Cardiac septum (tissue), 1 donor: ENCODE measurements at regions not wholly inside any gene's neighbourhood (a gene's known extent, or its start where the extent isn't known, plus 50 kb on each side); places are given as distances from the start of the nearest gene placed in this dataset.

Source experiments
- DNase-seq: peaks from one replicate; pipeline ENCODE4 v3.0.0-alpha.2; 2020; ENCODE audit warnings: low spot score
- intact Hi-C: fragments of 100-400 bp; cut with DNase I; formaldehyde crosslinking; loops from one replicate; pipeline ENCODE4 v1.14.0; 2022
- donor health status: DM: no; HTN: no; CAD: no.

DNA sequence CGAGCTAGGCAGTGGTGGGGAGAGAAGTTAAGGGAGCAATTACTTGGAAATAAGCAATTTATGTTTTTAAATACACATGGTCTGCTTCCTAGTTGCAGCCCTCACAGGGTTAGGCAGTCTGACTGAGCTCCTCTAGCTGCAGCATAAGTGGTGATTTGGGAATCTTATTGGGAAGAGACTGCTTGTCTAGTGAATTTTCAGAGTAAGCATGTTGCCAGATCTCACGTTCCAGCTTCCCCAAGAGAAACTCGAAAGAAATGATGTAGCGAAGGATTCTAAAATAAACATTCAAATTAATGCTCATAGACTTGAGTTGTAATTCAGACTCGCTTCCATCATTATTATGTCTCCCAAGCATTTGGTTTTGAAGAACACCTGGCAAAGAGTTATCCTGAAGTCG lies 440.2 kb downstream of the ATP23 start:
- DNase-seq = no peak
- intact Hi-C loops = no loop called here

DNA sequence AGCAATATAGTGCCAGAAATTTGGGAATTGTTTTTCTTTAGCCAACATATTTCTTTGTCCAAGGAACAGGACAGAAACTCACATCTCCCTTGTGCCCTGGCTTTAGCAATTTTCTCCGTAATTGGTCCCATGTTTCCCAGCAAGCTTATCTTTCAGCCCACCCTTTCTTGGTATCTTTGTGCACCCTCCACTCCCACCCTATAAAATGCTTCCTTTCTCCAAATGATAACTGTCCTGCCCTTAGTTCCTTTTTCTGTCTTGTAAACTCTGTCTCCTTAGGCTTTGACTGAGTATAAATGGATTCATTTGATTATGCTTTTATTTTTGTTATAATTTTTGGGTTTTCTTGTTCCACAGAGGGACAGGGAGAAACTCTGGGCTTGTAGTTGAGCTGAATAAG lies 442.8 kb downstream of the ATP23 start:
- intact Hi-C loops = no loop called here
- DNase-seq = no peak

DNA sequence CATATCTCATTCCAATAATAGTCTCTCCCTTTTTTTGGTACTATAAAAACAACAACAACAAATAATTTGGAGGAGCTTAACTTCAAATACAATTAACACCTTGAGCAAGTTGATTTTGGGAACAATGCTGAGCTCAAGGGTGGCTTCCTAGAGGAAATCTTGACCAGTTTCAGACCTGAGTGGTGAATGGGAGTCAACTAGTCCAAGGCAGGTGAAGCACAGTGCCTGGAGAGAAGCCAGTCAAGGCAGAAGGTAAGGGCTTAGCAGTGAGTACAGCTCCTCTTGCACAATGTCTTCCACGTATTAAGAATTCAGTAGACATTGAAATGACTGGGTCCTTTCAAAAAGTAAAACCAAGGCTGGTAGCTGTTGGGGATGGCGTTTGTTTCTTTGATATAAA lies 444.8 kb downstream of the ATP23 start:
- no peak for DNase-seq
- intact Hi-C loops = no loop called here

DNA sequence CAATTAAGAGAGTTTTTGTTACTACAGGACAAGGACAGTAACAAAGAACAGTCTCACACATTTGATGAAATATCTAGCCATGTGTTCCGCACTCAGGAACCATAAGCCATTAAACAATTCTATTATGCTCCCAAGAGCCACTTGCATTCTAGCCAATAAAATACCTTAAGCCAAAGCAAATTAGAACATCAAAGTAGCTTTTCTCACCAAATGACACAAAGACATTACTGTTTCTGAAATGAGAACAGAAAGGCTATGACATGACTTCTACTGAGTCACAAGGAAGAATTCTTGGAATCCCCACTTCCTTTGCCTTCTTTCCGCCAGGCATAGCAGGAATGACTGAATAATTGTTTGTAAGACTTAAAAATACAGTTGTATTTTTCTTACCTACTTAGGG lies 445.8 kb downstream of the ATP23 start:
- intact Hi-C loops = no loop called here
- DNase-seq = no peak

DNA sequence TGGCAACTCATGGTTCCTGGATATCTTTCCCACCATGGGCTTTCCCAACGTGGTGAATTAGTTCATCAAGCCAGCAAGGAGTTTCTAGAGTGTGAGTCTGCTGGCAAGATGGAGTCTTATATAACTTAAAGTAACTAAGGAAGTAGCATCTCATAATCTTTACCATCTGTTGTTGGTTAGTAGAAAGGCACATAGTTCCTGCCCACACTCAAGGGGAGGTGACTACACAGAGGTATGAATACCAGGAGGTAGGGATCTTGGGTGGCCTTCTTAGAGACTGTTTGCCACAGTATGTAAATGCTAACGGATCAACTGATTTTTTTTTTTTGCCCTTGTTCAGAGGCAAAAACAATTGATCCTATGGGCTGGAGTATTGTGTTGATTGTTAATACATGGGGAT lies 446.9 kb downstream of the ATP23 start:
- intact Hi-C loops = no loop called here
- DNase-seq = no peak

DNA sequence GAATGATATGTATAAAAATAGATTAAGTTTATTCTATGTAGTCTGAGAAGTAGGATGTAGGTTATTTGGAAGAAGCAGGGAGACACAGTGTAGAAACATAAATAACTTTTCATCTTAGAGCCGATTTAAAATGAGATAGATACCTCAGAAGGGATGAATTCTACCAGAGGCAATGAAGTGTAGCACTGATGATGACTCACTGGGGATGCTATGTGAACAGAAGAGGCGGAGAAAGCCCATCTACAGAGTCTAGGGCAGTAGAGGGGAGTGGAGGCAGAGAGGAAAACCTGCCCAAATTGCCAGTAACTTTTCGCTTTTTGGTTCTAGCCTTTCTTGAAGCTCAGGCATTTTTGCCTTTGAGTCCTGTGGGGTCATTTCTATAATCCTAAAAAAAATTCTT lies 451.8 kb downstream of the ATP23 start:
- DNase-seq = no peak
- intact Hi-C loops = no loop called here

DNA sequence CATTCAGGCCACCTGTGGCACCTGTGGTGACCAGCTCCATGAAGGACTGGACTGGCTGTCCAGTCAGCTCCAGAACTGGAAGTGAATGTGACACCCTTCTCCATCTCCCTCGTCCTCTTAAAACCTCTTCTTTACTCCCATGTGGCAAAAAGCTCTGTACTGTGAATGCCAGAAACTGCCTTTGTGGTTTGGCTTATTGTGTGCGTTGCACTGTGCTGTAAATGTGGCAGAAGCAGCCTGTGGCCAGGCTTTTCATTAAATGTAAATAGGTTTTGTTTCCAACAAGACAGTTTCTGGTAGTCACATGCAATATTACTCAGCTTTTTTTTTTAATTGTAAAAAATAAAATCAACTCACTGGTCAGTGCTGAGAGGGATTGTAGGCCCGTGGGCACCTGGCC lies 453.7 kb downstream of the ATP23 start:
- intact Hi-C loops = no loop called here
- DNase-seq = no peak

DNA sequence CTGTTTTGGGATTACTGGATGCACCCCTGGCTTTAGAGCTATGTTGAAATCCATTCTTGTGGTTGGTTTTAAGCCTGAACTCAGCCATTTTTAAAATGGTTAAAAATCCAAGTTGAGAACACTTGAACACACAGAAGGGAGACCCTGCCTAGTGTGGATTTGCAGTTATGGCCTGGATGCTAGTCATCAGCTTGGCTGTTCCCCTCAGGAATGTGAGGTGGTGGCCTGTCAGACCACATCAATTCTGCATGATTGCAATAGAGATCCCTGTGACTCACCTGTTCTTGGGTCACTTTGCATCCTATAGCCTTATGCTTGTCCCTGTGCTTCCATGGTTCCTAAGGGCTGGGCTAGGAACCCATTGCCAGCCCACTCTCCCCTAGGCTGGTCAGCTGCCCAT lies 454.1 kb downstream of the ATP23 start:
- no peak for DNase-seq
- intact Hi-C loops = no loop called here

DNA sequence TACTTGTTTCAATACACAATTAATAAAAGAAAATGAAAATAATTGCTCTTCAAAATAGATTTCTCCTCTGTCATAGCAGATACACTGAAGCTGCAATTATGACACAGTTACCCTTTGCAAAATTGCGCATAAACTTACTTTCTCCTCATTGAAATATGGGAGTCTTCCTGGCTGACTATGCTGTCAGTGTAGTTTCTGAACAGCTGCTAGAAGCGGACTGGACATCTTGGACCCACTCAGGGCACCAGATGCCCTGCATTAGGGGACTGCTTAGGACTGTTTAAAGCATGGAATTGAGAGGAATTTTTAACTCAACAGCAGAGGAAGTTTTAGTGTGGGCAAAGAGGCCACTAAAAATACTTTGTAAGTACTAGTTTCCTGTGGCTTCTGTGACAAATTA lies 454.9 kb downstream of the ATP23 start:
- intact Hi-C loops = no loop called here

DNA sequence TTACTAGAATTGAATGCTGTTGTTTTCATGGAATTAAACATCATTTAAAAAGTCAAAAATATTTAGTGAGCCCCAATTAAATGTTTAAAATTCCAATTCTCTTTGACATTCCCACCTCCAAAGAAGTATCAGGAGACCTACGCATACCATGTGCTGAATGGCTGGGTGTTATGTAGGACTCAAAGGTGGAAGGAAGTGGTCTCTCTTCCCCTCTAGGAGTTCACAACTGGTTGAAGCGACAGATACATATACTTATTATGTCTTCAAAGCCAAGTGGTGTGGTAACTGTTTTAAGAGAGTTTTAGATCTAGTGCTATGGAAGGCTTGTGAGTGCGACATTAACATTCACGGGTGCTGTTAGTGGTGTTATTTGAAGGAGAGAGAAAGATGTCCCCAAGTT lies 464.0 kb downstream of the ATP23 start:
- DNase-seq = no peak
- intact Hi-C loops = no loop called here

More for the DNA sequence above, 454.9 kb downstream of the ATP23 start:
- DNase-seq = no peak

DNA sequence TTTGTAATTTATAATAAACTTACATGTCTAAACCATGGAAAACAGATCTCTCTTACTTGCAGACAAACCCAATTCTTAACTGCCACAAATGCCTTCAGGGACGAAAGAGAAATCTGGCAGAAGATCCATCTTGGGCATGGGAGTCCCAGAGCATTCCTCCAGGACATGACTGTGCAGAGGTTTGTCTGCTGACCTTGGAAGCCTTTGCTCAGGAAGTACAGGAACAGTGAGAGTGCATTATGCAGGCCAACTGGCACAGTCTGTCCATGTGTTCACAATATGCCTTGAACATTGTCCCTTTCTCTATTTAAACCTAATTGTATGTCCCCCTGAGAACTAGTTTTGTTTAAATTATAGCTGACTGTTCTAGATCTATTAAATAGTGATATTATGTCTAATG lies 467.1 kb downstream of the ATP23 start:
- no peak for DNase-seq
- intact Hi-C loops = no loop called here

DNA sequence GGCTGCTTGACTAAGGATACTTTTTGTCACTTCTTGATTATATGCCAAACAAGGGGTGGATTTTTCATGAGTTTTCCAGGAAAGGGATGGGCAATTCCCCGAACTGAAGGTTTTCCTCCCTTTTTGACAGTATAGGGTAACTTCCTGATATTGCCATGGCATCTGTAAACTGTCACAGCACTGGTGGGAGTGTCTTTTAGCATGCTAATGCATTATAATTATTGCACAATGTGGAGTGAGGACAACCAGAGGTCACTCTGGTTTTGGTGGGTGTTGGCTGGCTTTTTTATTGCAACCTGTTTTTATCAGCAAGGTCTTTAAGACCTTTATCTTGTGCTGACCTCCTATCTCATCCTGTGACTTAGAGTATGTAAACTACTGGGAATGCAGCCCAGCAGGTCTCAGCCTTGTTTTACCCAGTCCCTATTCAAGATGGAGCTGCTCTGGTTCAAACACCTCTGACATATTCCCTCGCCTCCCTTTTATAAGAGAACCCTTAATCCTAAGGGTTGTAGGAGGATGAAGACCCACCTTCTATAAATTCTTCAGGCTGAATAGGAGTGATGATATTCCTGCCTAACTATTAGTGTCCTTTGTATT lies 471.2 kb downstream of the ATP23 start:
- no peak for DNase-seq
- intact Hi-C loops = no loop called here

DNA sequence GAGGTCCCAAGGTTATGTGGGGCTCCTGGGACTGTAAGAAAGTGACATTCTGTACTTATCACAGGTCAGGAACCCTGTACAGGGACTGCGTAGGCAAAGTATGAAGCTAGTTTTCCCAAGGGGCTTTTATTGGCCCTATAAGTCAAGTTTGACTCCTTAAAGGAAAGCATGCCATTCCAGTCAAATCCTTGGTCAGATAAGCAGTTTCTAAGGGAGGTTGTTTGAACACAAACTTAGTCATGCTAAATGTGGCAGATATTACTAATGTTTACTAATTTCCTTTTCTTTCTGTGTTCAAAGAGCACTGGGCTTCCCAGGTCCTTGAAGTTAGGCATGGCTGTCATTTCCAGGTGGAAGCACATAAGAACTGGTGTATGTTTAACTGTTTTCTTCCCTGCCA lies 472.4 kb downstream of the ATP23 start:
- intact Hi-C loops = no loop called here
- DNase-seq = no peak

DNA sequence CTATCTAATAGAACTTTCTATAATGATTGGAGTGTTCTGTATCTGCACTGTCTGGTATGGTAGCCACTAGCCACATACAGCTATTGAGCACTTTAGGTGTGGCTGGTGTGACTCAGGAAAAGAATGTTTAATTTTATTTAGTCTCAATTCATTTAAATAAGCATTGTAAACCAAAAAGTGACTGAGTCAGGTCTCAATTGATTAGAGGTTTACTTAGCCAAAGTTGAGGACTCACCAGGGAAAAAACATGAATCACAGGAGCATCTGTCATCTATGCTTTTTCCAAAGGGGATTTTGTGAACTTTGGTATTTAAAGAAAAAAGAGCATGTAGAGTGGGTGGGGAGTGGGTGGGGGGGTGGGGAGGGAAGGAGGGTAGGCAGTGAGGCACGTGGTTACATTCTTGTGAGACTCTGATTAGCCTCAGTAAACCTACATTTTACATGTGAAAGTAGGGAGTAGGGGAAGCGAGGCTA lies 473.1 kb downstream of the ATP23 start:
- intact Hi-C loops = no loop called here
- DNase-seq = no peak

DNA sequence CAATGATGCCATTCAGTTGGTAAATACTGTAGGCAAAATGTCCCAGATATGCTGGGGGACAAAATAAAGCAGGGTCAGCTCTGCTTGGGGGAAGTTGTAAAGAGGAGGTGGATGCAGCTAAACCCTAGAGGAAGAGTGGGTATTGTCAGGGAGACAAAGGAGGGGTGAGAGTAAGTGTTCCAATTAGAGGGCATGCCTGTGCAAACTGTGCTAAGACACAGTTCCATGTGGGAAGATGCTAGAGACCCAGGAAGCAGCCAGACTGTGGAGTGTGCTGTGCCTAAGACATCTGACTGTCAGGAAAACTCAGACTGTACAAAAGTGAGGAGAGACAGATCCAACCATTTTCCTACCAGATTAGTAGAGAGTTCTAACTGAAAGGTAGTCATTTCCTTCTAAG lies 474.3 kb downstream of the ATP23 start:
- no peak for DNase-seq
- intact Hi-C loops = no loop called here

DNA sequence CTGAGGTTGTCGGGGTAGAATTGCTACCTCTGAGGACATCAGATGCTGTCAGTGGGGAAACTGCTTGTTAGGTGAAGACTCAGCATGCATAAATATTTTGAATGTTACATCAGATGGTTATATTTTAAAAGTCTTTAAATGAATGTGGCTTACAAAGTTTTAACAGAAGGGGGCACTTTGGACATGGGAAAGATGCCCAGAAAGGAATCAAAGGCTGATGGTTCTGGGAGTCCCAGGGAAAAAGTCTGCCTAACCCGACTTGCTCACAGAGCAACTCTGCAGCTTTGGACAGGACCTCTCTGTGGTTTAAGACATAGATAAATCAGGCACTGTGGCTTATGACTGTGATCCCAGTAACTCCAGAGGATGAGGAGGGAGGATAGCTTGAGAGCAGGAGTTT lies 474.9 kb downstream of the ATP23 start:
- intact Hi-C loops = no loop called here
- no peak for DNase-seq

DNA sequence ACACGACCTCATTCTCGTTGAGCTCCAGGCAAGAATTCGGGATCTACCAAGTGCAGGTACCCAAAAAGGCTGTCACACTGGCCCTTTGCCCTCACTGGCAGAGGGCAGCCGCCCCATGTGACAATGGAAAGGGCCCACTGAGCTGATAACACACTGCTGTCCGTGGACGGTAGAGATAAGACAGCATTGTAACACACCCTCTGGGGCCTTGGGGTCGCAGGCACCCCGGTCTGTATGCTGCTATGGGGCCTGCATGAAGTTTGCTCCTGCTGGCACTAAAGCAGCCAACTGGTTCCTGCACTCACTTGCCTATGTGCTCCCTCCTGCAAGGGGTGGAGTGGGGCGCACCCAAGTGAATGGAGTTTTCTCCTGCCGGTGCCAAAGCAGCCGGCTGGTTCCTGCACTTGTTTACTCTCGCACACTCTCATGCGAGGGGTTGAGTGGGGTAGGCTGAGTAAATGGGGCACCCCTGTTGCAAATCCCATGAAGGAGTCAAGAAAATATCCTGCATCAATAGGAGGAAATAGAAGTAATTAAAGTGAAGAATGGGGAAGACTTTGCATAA lies 477.9 kb downstream of the ATP23 start:
- intact Hi-C loops = no loop called here
- DNase-seq = no peak

DNA sequence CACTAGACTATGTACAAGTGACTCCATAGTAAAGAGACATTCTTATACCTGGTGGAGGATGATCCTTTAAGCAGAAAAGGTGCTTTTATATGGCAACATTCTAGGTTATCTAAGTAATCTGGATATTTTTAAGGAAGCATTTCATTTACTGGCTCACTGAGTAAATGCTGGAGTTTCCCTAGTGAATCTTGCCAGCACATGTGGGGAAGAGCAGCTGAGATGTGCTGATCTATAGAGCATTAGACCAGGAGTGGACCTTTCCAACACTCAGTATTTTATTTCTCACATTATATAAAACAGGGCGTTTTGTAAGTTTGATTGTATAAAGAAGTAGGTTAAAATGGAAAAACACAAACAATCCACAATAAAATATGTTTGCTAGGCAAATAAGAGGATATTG lies 478.5 kb downstream of the ATP23 start:
- intact Hi-C loops = no loop called here
- DNase-seq = no peak

DNA sequence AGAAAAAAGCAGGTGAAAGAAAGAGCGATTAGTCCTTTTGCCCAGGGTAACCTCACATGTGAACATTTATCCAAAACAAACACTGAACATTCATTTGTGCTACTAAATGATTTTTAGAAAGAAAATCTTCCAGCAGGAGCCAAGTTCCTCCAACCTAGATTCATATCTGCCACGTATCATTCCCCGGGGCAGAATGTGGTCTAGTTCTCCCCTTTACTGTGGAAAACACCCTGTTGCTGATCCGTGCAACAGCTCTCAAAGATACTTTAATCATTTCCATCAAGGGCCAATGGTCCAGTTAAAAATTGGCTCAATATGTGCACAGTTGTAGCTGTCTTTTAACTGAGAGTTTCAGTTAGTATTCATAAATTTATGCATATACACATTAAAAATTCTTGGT lies 479.1 kb downstream of the ATP23 start:
- no peak for DNase-seq
- intact Hi-C loops = no loop called here

DNA sequence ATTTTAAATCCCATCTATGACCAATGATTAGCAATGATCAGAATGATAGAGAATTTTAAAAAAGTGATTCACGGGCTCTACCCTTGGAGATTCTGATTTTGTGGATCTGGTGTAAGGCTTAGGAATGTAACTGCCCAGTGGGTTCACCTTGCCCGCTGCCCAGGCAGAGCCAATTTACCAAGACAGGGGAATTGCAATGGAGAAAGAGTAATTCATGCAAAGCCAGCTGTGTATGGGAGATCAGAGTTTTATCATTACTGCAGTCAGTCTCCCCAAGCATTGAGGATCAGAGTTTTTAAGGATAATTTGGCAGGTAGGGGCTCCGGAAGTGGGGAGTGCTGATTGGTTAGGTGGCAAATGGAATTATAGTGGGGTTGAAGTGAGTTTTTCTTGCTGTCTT lies 480.6 kb downstream of the ATP23 start:
- intact Hi-C loops = no loop called here
- DNase-seq = no peak

DNA sequence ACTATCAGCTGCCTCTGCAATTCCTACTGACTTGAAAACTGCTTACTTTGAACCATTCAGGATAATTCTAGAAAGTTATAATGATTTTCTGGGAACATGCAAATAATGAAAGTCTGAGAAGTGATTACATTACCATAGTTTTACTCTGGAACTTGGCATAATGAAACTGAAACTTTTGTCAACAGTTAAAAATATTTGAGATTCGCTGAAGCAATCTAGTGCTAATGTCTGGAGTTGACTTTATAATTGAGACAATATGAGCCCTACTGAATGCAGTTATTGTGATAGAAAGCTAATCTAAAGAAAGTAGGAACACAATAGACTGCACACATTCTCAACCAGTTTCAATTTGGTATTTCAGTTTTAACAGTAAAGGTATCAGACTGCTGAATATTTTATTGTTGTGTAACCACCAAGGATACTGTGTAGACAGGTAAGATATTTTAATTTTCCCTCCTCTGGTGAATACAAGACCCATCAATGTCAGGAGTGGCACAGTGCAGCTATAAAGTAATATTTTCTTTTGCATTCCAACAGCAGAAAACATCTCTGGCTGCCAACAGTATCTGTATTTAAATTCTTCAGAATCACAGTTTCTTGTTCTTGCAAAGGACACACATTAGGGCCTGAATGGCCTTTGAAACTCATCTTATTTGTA lies 483.5 kb downstream of the ATP23 start:
- intact Hi-C loops = no loop called here
- DNase-seq = no peak
